Upper lobe of left lung (tissue), 6 donors: ENCODE measurements at regions not wholly inside any gene's neighbourhood (a gene's known extent, or its start where the extent isn't known, plus 50 kb on each side); places are given as distances from the start of the nearest gene placed in this dataset.

Experiments used
- ATAC-seq, 2 donors: fragments of 200-7000 bp; cut with Tn5 transposase; one replicate each; pipeline ENCODE4 v1.9.1; 2022; ENCODE audit warnings: mild to moderate bottlenecking in 2 of 2, moderate library complexity in 2 of 2; ENCODE audit not compliant: low FRiP score in 2 of 2
- DNase-seq, 2 donors: peaks; one replicate each; pipeline ENCODE4 v3.0.0-alpha.2; 2019 to 2020
- H3K27ac ChIP-seq, 4 donors: fragments of 200-600 bp; sonication (generic); one replicate each; pipeline ENCODE4 v1.5.1; 2016 to 2019
- H3K27me3 ChIP-seq, 4 donors: fragments of 200-600 bp; sonication (generic); one replicate each; pipeline ENCODE4 v1.5.1; 2017 to 2019
- H3K36me3 ChIP-seq, 4 donors: fragments of 200-600 bp; sonication (generic); one replicate each; pipeline ENCODE4 v1.5.1; 2016 to 2019
- H3K4me1 ChIP-seq, 4 donors: fragments of 200-600 bp; sonication (generic); one replicate each; pipeline ENCODE4 v1.5.1; 2018 to 2019
- H3K4me3 ChIP-seq, 4 donors: fragments of 200-600 bp; sonication (generic); one replicate each; pipeline ENCODE4 v1.5.1; 2017 to 2019; ENCODE audit warnings: mild to moderate bottlenecking in 2 of 4, moderate library complexity in 1 of 4
- H3K9me3 ChIP-seq, 4 donors: fragments of 200-600 bp; sonication (generic); one replicate each; pipeline ENCODE4 v1.5.1; 2018 to 2019
- EP300 ChIP-seq, 4 donors: sonication (generic); formaldehyde crosslinking; IDR thresholded peaks; one replicate each; pipeline ENCODE4 v1.5.1; 2017; ENCODE audit warnings: antibody characterized with exemption in 4 of 4, control low read depth in 2 of 4
- POLR2A ChIP-seq, 4 donors: fragments of 450-650 bp; IDR thresholded peaks; one replicate each; pipeline ENCODE4 v1.5.1; 2016 to 2017; ENCODE audit warnings: antibody characterized with exemption in 4 of 4, mild to moderate bottlenecking in 2 of 4
- POLR2AphosphoS5 ChIP-seq, 2 donors: sonication (generic); formaldehyde crosslinking; IDR thresholded peaks; one replicate each; pipeline ENCODE4 v1.5.1; 2017; ENCODE audit warnings: antibody characterized with exemption in 2 of 2
- WGBS, 2 donors: methylation state at CpG; one replicate each; pipeline ENCODE4 v1.1.5; 2017 to 2018; 5-methylcytosine and 5-hydroxymethylcytosine counted together
- TF ChIP-seq, protein P1 (sequence below), 6 experiments: fragments of 450-650 bp in 4 of 6; fragments of 200-600 bp in 2 of 6; sonication (generic) in 2 of 6; IDR thresholded peaks; one replicate each; pipeline ENCODE4 v1.5.1; 2016 to 2019; ENCODE audit warnings: antibody characterized with exemption in 6 of 6
- donor health status: DM: no; HTN: no; CAD: no; lungs with moderate emphysema.
- donor health status: DM: no; HTN: yes; CAD: no; lungs with severe emphysema.

DNA sequence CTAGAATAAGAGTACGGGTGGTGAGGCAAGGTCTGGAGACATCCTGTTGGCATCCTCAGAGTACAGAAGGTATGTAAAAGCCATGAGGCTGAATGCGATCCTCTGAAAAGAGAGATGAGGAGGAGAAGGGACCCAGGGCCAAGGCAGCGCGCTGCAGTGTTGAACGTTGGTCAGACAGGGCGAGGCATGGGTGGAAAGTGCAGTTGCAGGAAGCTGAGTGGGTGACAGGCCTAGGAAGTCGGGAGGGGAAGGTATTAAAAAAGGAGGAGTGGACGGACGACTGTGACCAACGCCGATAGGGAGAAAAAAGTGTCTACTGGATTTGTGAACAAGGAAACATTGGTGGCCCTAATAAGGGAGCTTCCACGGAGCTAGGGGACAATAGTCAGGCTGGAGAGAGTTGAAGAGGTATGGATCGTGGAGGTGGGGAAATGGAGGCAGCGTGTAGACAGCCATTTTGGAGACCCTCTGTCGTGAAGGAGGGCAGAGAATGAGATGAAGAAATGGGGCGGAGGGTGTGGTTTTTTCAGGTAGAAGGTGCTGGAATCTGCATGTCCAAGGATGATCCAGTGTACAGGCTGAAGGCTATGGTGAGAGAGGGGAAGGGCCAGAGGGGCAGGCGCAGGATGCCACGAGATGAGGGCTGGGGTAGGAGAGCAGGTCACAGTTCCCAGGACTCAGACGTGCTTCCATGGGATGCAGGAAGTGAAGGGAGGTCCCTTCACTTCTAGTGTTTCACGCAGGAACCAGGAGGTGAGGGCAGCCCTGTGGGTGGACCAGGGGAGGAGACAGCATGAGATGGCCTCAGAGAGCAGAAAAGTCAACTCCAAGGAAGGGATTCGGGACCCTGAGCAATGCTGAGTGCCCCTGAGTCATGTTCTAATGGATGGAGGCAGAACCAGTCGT lies 115.9 kb downstream of the ASB7 start:
- TF ChIP-seq POLR2AphosphoS5 (IDR thresholded peaks at IDR 0.05) (no peak), POLR2A (IDR thresholded peaks at IDR 0.05) (no peak), EP300 (IDR thresholded peaks at IDR 0.05) (no peak)
- TF ChIP-seq, protein P1, sequence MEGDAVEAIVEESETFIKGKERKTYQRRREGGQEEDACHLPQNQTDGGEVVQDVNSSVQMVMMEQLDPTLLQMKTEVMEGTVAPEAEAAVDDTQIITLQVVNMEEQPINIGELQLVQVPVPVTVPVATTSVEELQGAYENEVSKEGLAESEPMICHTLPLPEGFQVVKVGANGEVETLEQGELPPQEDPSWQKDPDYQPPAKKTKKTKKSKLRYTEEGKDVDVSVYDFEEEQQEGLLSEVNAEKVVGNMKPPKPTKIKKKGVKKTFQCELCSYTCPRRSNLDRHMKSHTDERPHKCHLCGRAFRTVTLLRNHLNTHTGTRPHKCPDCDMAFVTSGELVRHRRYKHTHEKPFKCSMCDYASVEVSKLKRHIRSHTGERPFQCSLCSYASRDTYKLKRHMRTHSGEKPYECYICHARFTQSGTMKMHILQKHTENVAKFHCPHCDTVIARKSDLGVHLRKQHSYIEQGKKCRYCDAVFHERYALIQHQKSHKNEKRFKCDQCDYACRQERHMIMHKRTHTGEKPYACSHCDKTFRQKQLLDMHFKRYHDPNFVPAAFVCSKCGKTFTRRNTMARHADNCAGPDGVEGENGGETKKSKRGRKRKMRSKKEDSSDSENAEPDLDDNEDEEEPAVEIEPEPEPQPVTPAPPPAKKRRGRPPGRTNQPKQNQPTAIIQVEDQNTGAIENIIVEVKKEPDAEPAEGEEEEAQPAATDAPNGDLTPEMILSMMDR (IDR thresholded peaks at IDR 0.05), result no peak
- peaks cover 28 to 59% (median 38%) of the 10 kb centered on the region in 4 donors for H3K4me1 ChIP-seq
- H3K4me3 ChIP-seq, result no peak overlapping the region
- H3K27me3 ChIP-seq, result no peaks in the 10 kb centered on the region
- 85 to 86% methylated on average over 22 of the region's 22 CpGs for WGBS, 2 donors
- no peaks in the 10 kb centered on the region for H3K36me3 ChIP-seq
- no peak overlapping the region for H3K27ac ChIP-seq
- ATAC-seq (no peak), DNase-seq (no peak)
- H3K9me3 ChIP-seq, result no peaks in the 10 kb centered on the region

GRCh38 chr15:100720406-100720967 lies 118.1 kb downstream of the ASB7 start:
- H3K4me1 ChIP-seq, result peaks cover 15 to 50% (median 30%) of the 10 kb centered on the region in 4 donors
- peak overlapping the region in 3 of 4 donors; percentile 24 to 77 (median 68) for H3K27ac ChIP-seq
- H3K36me3 ChIP-seq, result no peaks in the 10 kb centered on the region
- WGBS, 2 donors, result 62 to 72% methylated on average over 9 of the region's 9 CpGs
- DNase-seq, result no peak
- no peaks in the 10 kb centered on the region for H3K9me3 ChIP-seq
- no peak for ATAC-seq
- no peak for TF ChIP-seq EP300 (IDR thresholded peaks at IDR 0.05)
- no peak for TF ChIP-seq POLR2AphosphoS5 (IDR thresholded peaks at IDR 0.05)
- H3K4me3 ChIP-seq, result no peak overlapping the region
- no peaks in the 10 kb centered on the region for H3K27me3 ChIP-seq

GRCh38 chr15:100721758-100722550 lies 119.6 kb downstream of the ASB7 start:
- Histone ChIP-seq H3K27me3 (no peaks in the 10 kb centered on the region), H3K27ac (peak overlapping the region; percentile 71 to 78 (median 76)), H3K4me3 (no peak overlapping the region), H3K4me1 (peaks cover 5 to 35% (median 23%) of the 10 kb centered on the region in 4 donors), H3K36me3 (no peaks in the 10 kb centered on the region), H3K9me3 (no peaks in the 10 kb centered on the region)
- peak in 1 of 2 donors; percentile 91 for DNase-seq
- 47 to 65% methylated on average over 12 of the region's 12 CpGs for WGBS, 2 donors
- peak in 2 of 4 donors; percentile 61 to 80 for TF ChIP-seq EP300 (IDR thresholded peaks at IDR 0.05)
- peak; percentile 62 to 88 for TF ChIP-seq POLR2AphosphoS5 (IDR thresholded peaks at IDR 0.05)
- no peak for TF ChIP-seq POLR2A (IDR thresholded peaks at IDR 0.05)
- ATAC-seq, result peak; percentile 88 to 89

DNA sequence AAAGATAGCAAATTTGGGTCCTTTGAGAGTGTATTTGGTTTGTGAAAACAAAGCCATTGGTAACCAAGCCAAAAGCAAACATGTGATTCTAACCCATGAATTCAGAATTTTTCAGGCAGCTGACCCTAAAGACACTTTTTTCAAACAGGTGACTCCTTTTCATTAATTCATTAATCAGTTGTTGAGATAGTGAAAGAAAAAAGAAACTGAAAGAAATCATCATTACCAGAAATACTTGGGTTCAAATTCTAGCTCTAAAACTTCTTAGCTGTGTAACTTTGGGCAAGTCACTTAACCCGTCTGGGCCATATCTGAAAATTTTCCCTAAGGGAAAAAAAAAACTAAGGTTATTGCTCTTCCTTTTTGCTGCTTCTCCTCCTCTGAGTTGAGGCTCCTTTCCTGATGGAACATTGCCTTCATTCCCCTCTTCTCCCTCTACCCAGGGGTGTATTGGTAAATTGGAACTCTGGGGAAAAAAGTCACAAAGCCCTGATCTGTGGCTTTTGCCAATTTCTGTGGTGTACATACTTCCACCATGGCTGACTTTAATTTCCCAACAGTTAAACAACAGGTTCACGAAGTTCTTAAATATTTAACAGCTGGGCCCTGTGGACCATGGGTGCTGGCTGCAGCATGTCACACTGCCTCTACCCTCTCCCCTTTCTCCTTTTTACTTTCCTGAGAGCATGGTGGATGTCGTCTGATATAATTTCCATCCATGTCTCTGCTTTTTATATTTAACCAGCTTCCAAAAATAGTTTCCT lies 120.3 kb downstream of the ASB7 start:
- peak overlapping the region; percentile 71 to 78 (median 76) for H3K27ac ChIP-seq
- no peak overlapping the region for H3K4me3 ChIP-seq
- no peaks in the 10 kb centered on the region for H3K27me3 ChIP-seq
- DNase-seq (no peak), ATAC-seq (no peak)
- no peak for TF ChIP-seq EP300 (IDR thresholded peaks at IDR 0.05)
- TF ChIP-seq POLR2A (IDR thresholded peaks at IDR 0.05), result no peak
- TF ChIP-seq, protein P1 (IDR thresholded peaks at IDR 0.05), result no peak
- TF ChIP-seq POLR2AphosphoS5 (IDR thresholded peaks at IDR 0.05), result no peak
- no peaks in the 10 kb centered on the region for H3K9me3 ChIP-seq
- 69 to 75% methylated on average over 3 of the region's 3 CpGs for WGBS, 2 donors
- H3K36me3 ChIP-seq, result no peaks in the 10 kb centered on the region
- peaks cover 5 to 34% (median 23%) of the 10 kb centered on the region in 4 donors for H3K4me1 ChIP-seq

DNA sequence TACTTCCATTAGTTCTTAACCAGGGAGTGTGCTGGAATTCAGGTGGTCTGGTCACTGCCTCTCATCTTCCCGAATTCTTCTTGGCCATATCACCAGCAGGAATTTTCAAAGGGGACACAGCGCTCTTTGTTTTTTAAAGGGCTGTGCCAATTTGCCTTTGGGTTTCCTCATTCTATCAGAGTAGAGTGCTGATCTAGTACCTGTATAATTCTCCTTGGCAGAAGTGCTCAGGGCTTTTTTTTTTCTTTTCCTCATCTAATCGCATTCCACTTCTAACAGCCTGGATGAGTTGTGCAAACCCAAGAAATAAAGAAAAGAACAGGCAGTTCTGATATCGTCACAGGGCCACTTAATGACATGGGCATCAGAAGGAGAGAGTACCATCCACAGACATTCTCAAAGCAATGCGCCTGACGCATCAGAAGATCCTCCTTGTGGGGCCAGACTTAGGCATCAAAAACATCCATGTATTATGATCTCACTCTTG lies 121.0 kb downstream of the ASB7 start:
- H3K9me3 ChIP-seq, result no peaks in the 10 kb centered on the region
- H3K4me3 ChIP-seq, result no peak overlapping the region
- WGBS, 2 donors, result 65 to 70% methylated on average over 6 of the region's 6 CpGs
- H3K27me3 ChIP-seq, result no peaks in the 10 kb centered on the region
- peak in 1 of 2 donors; percentile 56 for ATAC-seq
- TF ChIP-seq, protein P1 (IDR thresholded peaks at IDR 0.05), result no peak
- TF ChIP-seq EP300 (IDR thresholded peaks at IDR 0.05), result peak in 1 of 4 donors; percentile 60
- no peak for TF ChIP-seq POLR2A (IDR thresholded peaks at IDR 0.05)
- TF ChIP-seq POLR2AphosphoS5 (IDR thresholded peaks at IDR 0.05), result peak; percentile 15 to 32
- H3K27ac ChIP-seq, result peak overlapping the region; percentile 71 to 78 (median 76)
- no peaks in the 10 kb centered on the region for H3K36me3 ChIP-seq
- H3K4me1 ChIP-seq, result peaks cover 5 to 34% (median 23%) of the 10 kb centered on the region in 4 donors
- DNase-seq, result peak in 1 of 2 donors; percentile 59
